Neural cell (in vitro differentiated cells): ENCODE measurements at regions not wholly inside any gene's neighbourhood (a gene's known extent, or its start where the extent isn't known, plus 50 kb on each side); places are given as distances from the start of the nearest gene placed in this dataset.

Experiments
- EZH2 ChIP-seq: fragments of 200-600, 300-800 bp; shearing (Covaris generic), sonication (generic); IDR thresholded peaks from 2 replicates; pipeline ENCODE4 v1.6.1; 2014; ENCODE audit warnings: antibody characterized with exemption, low read length, borderline replicate concordance, mild to moderate bottlenecking; ENCODE audit not compliant: insufficient read depth, poor library complexity, severe bottlenecking
- SMC3 ChIP-seq: fragments of 450-650 bp; conservative IDR thresholded peaks from 2 replicates; pipeline ENCODE4 v1.6.1; 2014; ENCODE audit warnings: antibody characterized with exemption, mild to moderate bottlenecking, moderate library complexity; ENCODE audit not compliant: poor library complexity
- TF ChIP-seq, protein P1 (sequence below): fragments of 450-650 bp; IDR thresholded peaks from 2 replicates; pipeline ENCODE4 v1.5.1; 2014; ENCODE audit warnings: antibody characterized with exemption, mild to moderate bottlenecking, moderate library complexity; ENCODE audit not compliant: poor library complexity, severe bottlenecking

DNA sequence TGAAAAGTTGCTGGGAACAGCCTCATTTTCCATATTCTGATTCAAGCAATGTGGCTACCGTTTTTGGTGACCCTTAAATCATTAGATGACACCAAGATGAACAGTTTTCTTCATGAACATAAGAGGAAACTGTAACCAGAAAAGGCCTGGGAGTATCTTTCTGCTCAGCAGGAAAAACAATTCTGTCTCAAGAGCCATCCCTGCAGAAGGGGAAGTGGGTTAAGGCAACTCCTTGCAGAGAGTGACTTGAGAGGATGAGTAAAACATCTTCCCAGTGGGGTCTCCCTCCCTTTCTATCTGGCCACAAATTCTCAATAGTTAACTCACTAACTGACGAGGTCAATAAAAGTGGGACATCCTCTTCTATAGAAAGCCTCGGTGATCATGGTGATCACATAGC, 187.6 kb upstream of the NRIP1 start:
- TF ChIP-seq, protein P1, sequence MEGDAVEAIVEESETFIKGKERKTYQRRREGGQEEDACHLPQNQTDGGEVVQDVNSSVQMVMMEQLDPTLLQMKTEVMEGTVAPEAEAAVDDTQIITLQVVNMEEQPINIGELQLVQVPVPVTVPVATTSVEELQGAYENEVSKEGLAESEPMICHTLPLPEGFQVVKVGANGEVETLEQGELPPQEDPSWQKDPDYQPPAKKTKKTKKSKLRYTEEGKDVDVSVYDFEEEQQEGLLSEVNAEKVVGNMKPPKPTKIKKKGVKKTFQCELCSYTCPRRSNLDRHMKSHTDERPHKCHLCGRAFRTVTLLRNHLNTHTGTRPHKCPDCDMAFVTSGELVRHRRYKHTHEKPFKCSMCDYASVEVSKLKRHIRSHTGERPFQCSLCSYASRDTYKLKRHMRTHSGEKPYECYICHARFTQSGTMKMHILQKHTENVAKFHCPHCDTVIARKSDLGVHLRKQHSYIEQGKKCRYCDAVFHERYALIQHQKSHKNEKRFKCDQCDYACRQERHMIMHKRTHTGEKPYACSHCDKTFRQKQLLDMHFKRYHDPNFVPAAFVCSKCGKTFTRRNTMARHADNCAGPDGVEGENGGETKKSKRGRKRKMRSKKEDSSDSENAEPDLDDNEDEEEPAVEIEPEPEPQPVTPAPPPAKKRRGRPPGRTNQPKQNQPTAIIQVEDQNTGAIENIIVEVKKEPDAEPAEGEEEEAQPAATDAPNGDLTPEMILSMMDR: no peak
- TF ChIP-seq SMC3: no peak
- no peak for TF ChIP-seq EZH2
